ENCODE measurements at regions not wholly inside any gene's neighbourhood (a gene's known extent, or its start where the extent isn't known, plus 50 kb on each side); places are given as distances from the start of the nearest gene placed in this dataset.

- no peak overlapping the region for H3K27ac ChIP-seq (ENCODE audit: low read depth, low read length)
- peak overlapping the region in 7 of 8 donors; percentile 7 to 83 (median 65) for H3K4me3 Mint-ChIP-seq
- H3K27ac Mint-ChIP-seq, result peak overlapping the region; percentile 31 to 77 (median 61)
- H3K27me3 Mint-ChIP-seq, result peaks cover 0 to 1% of the 10 kb centered on the region in 2 donors
- peaks cover 0 to 9% (median 4%) of the 10 kb centered on the region in 8 donors for H3K9me3 Mint-ChIP-seq
- ChIA-PET CTCF (ENCODE audit: partially characterized antibody) (interaction anchor here (1.0 to 1.8 kb wide), 3 partner anchors 15 to 115 kb away, joined by 3 to 4 read pairs (median 4); no protein-coding TSS in a partner anchor), POLR2A (ENCODE audit: partially characterized antibody) (interaction anchor here (1.2 to 1.6 kb wide), 2 partner anchors 9 to 15 kb away, joined by 3 to 4 read pairs; no protein-coding TSS in a partner anchor)
- H3K4me1 ChIP-seq (ENCODE audit: insufficient read depth, low read length), result peaks cover 26% of the 10 kb centered on the region
- H3K36me3 ChIP-seq (ENCODE audit: insufficient read depth, low read length), result no peaks in the 10 kb centered on the region
- no peaks in the 10 kb centered on the region for H3K36me3 Mint-ChIP-seq
- H3K9me3 ChIP-seq (ENCODE audit: control insufficient read depth in 1 of 2, low read length in 2 of 2), result no peaks in the 10 kb centered on the region
- peak in 2 of 5 donors; percentile 17 to 24 for DNase-seq
- intact Hi-C loops (cut with micrococcal nuclease), result no loop called here
- no peaks in the 10 kb centered on the region for H3K27me3 ChIP-seq (ENCODE audit: insufficient read depth, low read length)
- no peak overlapping the region for H3K4me3 ChIP-seq (ENCODE audit: low read length in 2 of 2)
- peaks cover 31 to 65% (median 39%) of the 10 kb centered on the region in 4 donors for H3K4me1 Mint-ChIP-seq
Observed at GRCh38 chr3:18643281-18643680, 218.1 kb upstream of the SATB1 start.

- ChIA-PET POLR2A (ENCODE audit: partially characterized antibody) (interaction anchor here (1.6 kb wide), 1 partner anchor 8 kb away, joined by 4 read pairs; no protein-coding TSS in a partner anchor), CTCF (ENCODE audit: partially characterized antibody) (interaction anchor here (1.1 to 1.6 kb wide), 3 partner anchors 82 to 117 kb away, joined by 3 to 6 read pairs (median 5); no protein-coding TSS in a partner anchor)
- no peaks in the 10 kb centered on the region for H3K9me3 ChIP-seq (ENCODE audit: control insufficient read depth in 1 of 2, low read length in 2 of 2)
- Mint-ChIP-seq H3K27ac (peak overlapping the region in 1 of 7 donors; percentile 55), H3K27me3 (peaks cover 0 to 1% of the 10 kb centered on the region in 2 donors), H3K4me1 (peaks cover 31 to 59% (median 39%) of the 10 kb centered on the region in 4 donors), H3K4me3 (no peak overlapping the region), H3K9me3 (peaks cover 0 to 10% (median 6%) of the 10 kb centered on the region in 8 donors), H3K36me3 (no peaks in the 10 kb centered on the region)
- no peak for DNase-seq
- H3K27me3 ChIP-seq (ENCODE audit: insufficient read depth, low read length), result no peaks in the 10 kb centered on the region
- H3K36me3 ChIP-seq (ENCODE audit: insufficient read depth, low read length), result no peaks in the 10 kb centered on the region
- intact Hi-C loops (cut with micrococcal nuclease), result no loop called here
- no peak overlapping the region for H3K27ac ChIP-seq (ENCODE audit: low read depth, low read length)
- H3K4me3 ChIP-seq (ENCODE audit: low read length in 2 of 2), result no peak overlapping the region
- peaks cover 26% of the 10 kb centered on the region for H3K4me1 ChIP-seq (ENCODE audit: insufficient read depth, low read length)
Observed at GRCh38 chr3:18641916-18642315, 216.8 kb upstream of the SATB1 start.

GRCh38 chr3:18635215-18635614 is 210.1 kb upstream of the SATB1 start:
- Mint-ChIP-seq H3K27me3 (no peaks in the 10 kb centered on the region), H3K4me3 (no peak overlapping the region), H3K27ac (no peak overlapping the region), H3K9me3 (peaks cover 0 to 8% (median 1%) of the 10 kb centered on the region in 8 donors), H3K4me1 (peaks cover 2 to 5% (median 4%) of the 10 kb centered on the region in 4 donors), H3K36me3 (no peaks in the 10 kb centered on the region)
- Histone ChIP-seq H3K4me1 (ENCODE audit: insufficient read depth, low read length) (no peaks in the 10 kb centered on the region), H3K9me3 (ENCODE audit: control insufficient read depth in 1 of 2, low read length in 2 of 2) (no peaks in the 10 kb centered on the region), H3K27ac (ENCODE audit: low read depth, low read length) (no peak overlapping the region), H3K27me3 (ENCODE audit: insufficient read depth, low read length) (no peaks in the 10 kb centered on the region), H3K4me3 (ENCODE audit: low read length in 2 of 2) (no peak overlapping the region), H3K36me3 (ENCODE audit: insufficient read depth, low read length) (no peaks in the 10 kb centered on the region)
- POLR2A ChIA-PET (ENCODE audit: partially characterized antibody), result interaction anchor here (1.2 kb wide), 1 partner anchor 123 kb away, joined by 3 read pairs; no protein-coding TSS in a partner anchor
- CTCF ChIA-PET (ENCODE audit: partially characterized antibody), result no interaction called here
- DNase-seq, result no peak
- intact Hi-C loops (cut with micrococcal nuclease), result no loop called here

- H3K27me3 Mint-ChIP-seq, result no peaks in the 10 kb centered on the region
- no peak overlapping the region for H3K27ac ChIP-seq (ENCODE audit: low read depth, low read length)
- no peaks in the 10 kb centered on the region for H3K27me3 ChIP-seq (ENCODE audit: insufficient read depth, low read length)
- peaks cover 0 to 8% (median 1%) of the 10 kb centered on the region in 8 donors for H3K9me3 Mint-ChIP-seq
- no peak for DNase-seq
- CTCF ChIA-PET (ENCODE audit: partially characterized antibody), result no interaction called here
- no peak overlapping the region for H3K4me3 Mint-ChIP-seq
- intact Hi-C loops (cut with micrococcal nuclease), result no loop called here
- POLR2A ChIA-PET (ENCODE audit: partially characterized antibody), result interaction anchor here (1.1 to 1.2 kb wide), 3 partner anchors 8 to 123 kb away, joined by 3 to 4 read pairs (median 3); no protein-coding TSS in a partner anchor
- H3K36me3 Mint-ChIP-seq, result no peaks in the 10 kb centered on the region
- H3K9me3 ChIP-seq (ENCODE audit: control insufficient read depth in 1 of 2, low read length in 2 of 2), result no peaks in the 10 kb centered on the region
- H3K4me1 Mint-ChIP-seq, result peaks cover 0 to 2% (median 0%) of the 10 kb centered on the region in 4 donors
- peak overlapping the region in 1 of 7 donors; percentile 39 for H3K27ac Mint-ChIP-seq
- no peaks in the 10 kb centered on the region for H3K36me3 ChIP-seq (ENCODE audit: insufficient read depth, low read length)
- H3K4me3 ChIP-seq (ENCODE audit: low read length in 2 of 2), result no peak overlapping the region
- no peaks in the 10 kb centered on the region for H3K4me1 ChIP-seq (ENCODE audit: insufficient read depth, low read length)
Observed at GRCh38 chr3:18634461-18634860, 209.3 kb upstream of the SATB1 start.

GRCh38 chr3:18633002-18633401 is 207.9 kb upstream of the SATB1 start:
- CTCF ChIA-PET (ENCODE audit: partially characterized antibody), result no interaction called here
- peaks cover 0 to 5% (median under 1%) of the 10 kb centered on the region in 8 donors for H3K9me3 Mint-ChIP-seq
- no peaks in the 10 kb centered on the region for H3K27me3 Mint-ChIP-seq
- peak overlapping the region in 1 of 8 donors; percentile 16 for H3K4me3 Mint-ChIP-seq
- Histone ChIP-seq H3K36me3 (ENCODE audit: insufficient read depth, low read length) (no peaks in the 10 kb centered on the region), H3K27ac (ENCODE audit: low read depth, low read length) (no peak overlapping the region), H3K4me3 (ENCODE audit: low read length in 2 of 2) (no peak overlapping the region), H3K9me3 (ENCODE audit: control insufficient read depth in 1 of 2, low read length in 2 of 2) (no peaks in the 10 kb centered on the region), H3K27me3 (ENCODE audit: insufficient read depth, low read length) (no peaks in the 10 kb centered on the region), H3K4me1 (ENCODE audit: insufficient read depth, low read length) (no peaks in the 10 kb centered on the region)
- no peaks in the 10 kb centered on the region for H3K4me1 Mint-ChIP-seq
- POLR2A ChIA-PET (ENCODE audit: partially characterized antibody), result no interaction called here
- H3K36me3 Mint-ChIP-seq, result no peaks in the 10 kb centered on the region
- H3K27ac Mint-ChIP-seq, result no peak overlapping the region
- intact Hi-C loops (cut with micrococcal nuclease), result no loop called here
- no peak for DNase-seq

GRCh38 chr3:18630295-18630694 is 205.2 kb upstream of the SATB1 start:
- Histone ChIP-seq H3K27ac (ENCODE audit: low read depth, low read length) (no peak overlapping the region), H3K4me3 (ENCODE audit: low read length in 2 of 2) (no peak overlapping the region), H3K9me3 (ENCODE audit: control insufficient read depth in 1 of 2, low read length in 2 of 2) (no peaks in the 10 kb centered on the region), H3K27me3 (ENCODE audit: insufficient read depth, low read length) (no peaks in the 10 kb centered on the region), H3K4me1 (ENCODE audit: insufficient read depth, low read length) (no peaks in the 10 kb centered on the region), H3K36me3 (ENCODE audit: insufficient read depth, low read length) (no peaks in the 10 kb centered on the region)
- H3K9me3 Mint-ChIP-seq, result peaks cover 0 to 5% (median 0%) of the 10 kb centered on the region in 8 donors
- intact Hi-C loops (cut with micrococcal nuclease), result no loop called here
- no peaks in the 10 kb centered on the region for H3K27me3 Mint-ChIP-seq
- ChIA-PET CTCF (ENCODE audit: partially characterized antibody) (no interaction called here), POLR2A (ENCODE audit: partially characterized antibody) (no interaction called here)
- peaks cover 0 to 2% (median 0%) of the 10 kb centered on the region in 4 donors for H3K4me1 Mint-ChIP-seq
- no peak overlapping the region for H3K27ac Mint-ChIP-seq
- no peaks in the 10 kb centered on the region for H3K36me3 Mint-ChIP-seq
- H3K4me3 Mint-ChIP-seq, result no peak overlapping the region
- DNase-seq, result no peak

GRCh38 chr3:18625085-18625484 is 199.9 kb upstream of the SATB1 start:
- Histone ChIP-seq H3K4me3 (ENCODE audit: low read length in 2 of 2) (no peak overlapping the region), H3K4me1 (ENCODE audit: insufficient read depth, low read length) (no peaks in the 10 kb centered on the region), H3K36me3 (ENCODE audit: insufficient read depth, low read length) (no peaks in the 10 kb centered on the region), H3K27me3 (ENCODE audit: insufficient read depth, low read length) (no peaks in the 10 kb centered on the region), H3K9me3 (ENCODE audit: control insufficient read depth in 1 of 2, low read length in 2 of 2) (no peaks in the 10 kb centered on the region), H3K27ac (ENCODE audit: low read depth, low read length) (no peak overlapping the region)
- H3K36me3 Mint-ChIP-seq, result no peaks in the 10 kb centered on the region
- no peak overlapping the region for H3K4me3 Mint-ChIP-seq
- peaks cover 7 to 10% (median 8%) of the 10 kb centered on the region in 4 donors for H3K4me1 Mint-ChIP-seq
- DNase-seq, result no peak
- POLR2A ChIA-PET (ENCODE audit: partially characterized antibody), result no interaction called here
- CTCF ChIA-PET (ENCODE audit: partially characterized antibody), result interaction anchor here (1.5 kb wide), 1 partner anchor 133 kb away, joined by 5 read pairs; no protein-coding TSS in a partner anchor
- H3K9me3 Mint-ChIP-seq, result peaks cover 0 to 2% (median 0%) of the 10 kb centered on the region in 8 donors
- H3K27me3 Mint-ChIP-seq, result no peaks in the 10 kb centered on the region
- intact Hi-C loops (cut with micrococcal nuclease), result no loop called here
- peak overlapping the region in 1 of 7 donors; percentile 55 for H3K27ac Mint-ChIP-seq
